ENCODE measurements at regions not wholly inside any gene's neighbourhood (a gene's known extent, or its start where the extent isn't known, plus 50 kb on each side); places are given as distances from the start of the nearest gene placed in this dataset.

DNA sequence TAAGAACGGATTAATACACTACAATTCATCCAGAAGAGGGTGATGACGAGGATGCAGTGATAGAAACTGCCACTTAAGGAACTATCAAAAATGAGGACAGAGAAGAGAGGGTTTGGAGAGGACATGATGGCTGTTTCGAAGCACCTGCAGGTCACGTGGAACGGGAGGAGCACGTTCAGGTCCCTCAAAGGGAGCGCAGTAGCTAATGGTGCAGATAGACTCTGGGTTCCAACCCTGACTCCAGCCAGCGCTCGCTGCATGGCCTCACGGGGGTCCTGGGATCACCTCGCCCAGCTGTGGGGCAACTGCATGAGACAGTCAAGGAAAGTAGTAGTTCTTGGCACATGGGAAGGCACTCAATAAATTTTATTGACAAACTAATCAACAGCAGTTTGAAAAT, 208.6 kb upstream of the RNF32 start:
- TF ChIP-seq, protein P1, sequence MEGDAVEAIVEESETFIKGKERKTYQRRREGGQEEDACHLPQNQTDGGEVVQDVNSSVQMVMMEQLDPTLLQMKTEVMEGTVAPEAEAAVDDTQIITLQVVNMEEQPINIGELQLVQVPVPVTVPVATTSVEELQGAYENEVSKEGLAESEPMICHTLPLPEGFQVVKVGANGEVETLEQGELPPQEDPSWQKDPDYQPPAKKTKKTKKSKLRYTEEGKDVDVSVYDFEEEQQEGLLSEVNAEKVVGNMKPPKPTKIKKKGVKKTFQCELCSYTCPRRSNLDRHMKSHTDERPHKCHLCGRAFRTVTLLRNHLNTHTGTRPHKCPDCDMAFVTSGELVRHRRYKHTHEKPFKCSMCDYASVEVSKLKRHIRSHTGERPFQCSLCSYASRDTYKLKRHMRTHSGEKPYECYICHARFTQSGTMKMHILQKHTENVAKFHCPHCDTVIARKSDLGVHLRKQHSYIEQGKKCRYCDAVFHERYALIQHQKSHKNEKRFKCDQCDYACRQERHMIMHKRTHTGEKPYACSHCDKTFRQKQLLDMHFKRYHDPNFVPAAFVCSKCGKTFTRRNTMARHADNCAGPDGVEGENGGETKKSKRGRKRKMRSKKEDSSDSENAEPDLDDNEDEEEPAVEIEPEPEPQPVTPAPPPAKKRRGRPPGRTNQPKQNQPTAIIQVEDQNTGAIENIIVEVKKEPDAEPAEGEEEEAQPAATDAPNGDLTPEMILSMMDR (IDR thresholded peaks at IDR 0.05), result no peak
- TF ChIP-seq POLR2AphosphoS5 (IDR thresholded peaks at IDR 0.05) (no peak), EP300 (IDR thresholded peaks at IDR 0.05) (no peak)
